HepG2 (cell line): ENCODE measurements at regions not wholly inside any gene's neighbourhood (a gene's known extent, or its start where the extent isn't known, plus 50 kb on each side); places are given as distances from the start of the nearest gene placed in this dataset.

ENCODE experiments used
- ATAC-seq: fragments of 200-7000 bp; cut with Tn5 transposase; 3 replicates; pipeline ENCODE4 v1.9.1; 2020; ENCODE audit warnings: mild to moderate bottlenecking, moderate library complexity
- BruUV-seq: library from RNA; stranded (reverse); fragments of 400-500 nt; replicated peaks from 2 replicates; lab custom pipeline; 2021; lab: Mats Ljungman, UMichigan
- CTCF ChIA-PET: fragments of 300-600 bp; formaldehyde crosslinking; extraction: SDS; loops from one replicate; lab custom pipeline; 2021; ENCODE audit warnings: low total read pairs, inconsistent platforms, low intra/inter-chr PET ratio; lab: Yijun Ruan, JAX
- POLR2A ChIA-PET: fragments of 350-600 bp; sonication (Branson Sonifier 250); formaldehyde crosslinking; loops from one replicate; lab custom pipeline; 2020; ENCODE audit warnings: antibody characterized with exemption, inconsistent platforms; lab: Yijun Ruan, JAX
- DNase-seq: peaks from one replicate; pipeline ENCODE4 v3.0.0-alpha.2; 2015; ENCODE audit warnings: low spot score
- FAIRE-seq: peaks from 3 replicates; lab custom pipeline; 2011; peaks lifted over from hg19 to GRCh38; lab: Jason Lieb, UNC
- H2AFZ ChIP-seq: one replicate; pipeline ENCODE4 v1.6.1; 2011; ENCODE audit warnings: low read length, inconsistent platforms
- H3K27ac ChIP-seq: fragments of 300-600 bp; 3 replicates; pipeline ENCODE4 v1.8.0; 2011; ENCODE audit warnings: mixed run types, mild to moderate bottlenecking, mixed read lengths, low read length, inconsistent platforms; ENCODE audit not compliant: insufficient read depth; ENCODE audit errors: extremely low read length
- H3K27me3 ChIP-seq, 2 experiments: fragments of 200-600 bp in 1 of 2; 2 replicates in 1 of 2; 3 replicates in 1 of 2; pipeline versions ENCODE4 v1.6.0 to v1.8.0; 2011; ENCODE audit warnings: low read length in 2 of 2, mild to moderate bottlenecking in 2 of 2, moderate library complexity in 2 of 2, inconsistent platforms in 1 of 2; ENCODE audit not compliant: insufficient read depth in 2 of 2, control insufficient read depth in 1 of 2
- H3K36me3 ChIP-seq, 2 experiments: fragments of 200-600 bp in 1 of 2; replicated peaks in 1 of 2; 2 replicates in 1 of 2; 3 replicates in 1 of 2; pipeline versions ENCODE4 v1.5.1 to v1.8.0; 2011; ENCODE audit warnings: low read length in 2 of 2, inconsistent platforms in 1 of 2; ENCODE audit not compliant: insufficient read depth in 2 of 2, control insufficient read depth in 1 of 2
- H3K4me1 ChIP-seq: 2 replicates; pipeline ENCODE4 v1.5.1; 2012; ENCODE audit warnings: low read length, inconsistent platforms; ENCODE audit not compliant: insufficient read depth
- H3K4me2 ChIP-seq: 2 replicates; pipeline ENCODE4 v1.6.0; 2011; ENCODE audit warnings: low read depth, low read length, inconsistent platforms
- H3K4me3 ChIP-seq, 3 experiments: fragments of 200-600 bp in 1 of 3; sonication (generic), shearing (Covaris generic) in 1 of 3; replicated peaks in 1 of 3; 2 replicates each; pipeline ENCODE4 v1.5.1; 2011 to 2016; ENCODE audit warnings: low read length in 3 of 3, inconsistent platforms in 2 of 3, low read depth in 2 of 3, mild to moderate bottlenecking in 2 of 3, control low read depth in 1 of 3, mixed read lengths in 1 of 3; ENCODE audit not compliant: insufficient read depth in 1 of 3
- H3K79me2 ChIP-seq: one replicate; pipeline ENCODE4 v1.6.1; 2011; ENCODE audit warnings: low read length, inconsistent platforms; ENCODE audit not compliant: insufficient read depth
- H3K9ac ChIP-seq: 2 replicates; pipeline ENCODE4 v1.6.0; 2011; ENCODE audit warnings: mild to moderate bottlenecking, low read depth, low read length, inconsistent platforms; ENCODE audit not compliant: insufficient read depth
- H3K9me3 ChIP-seq: 2 replicates; pipeline ENCODE4 v1.5.1; 2012; ENCODE audit warnings: mild to moderate bottlenecking, low read length
- H4K20me1 ChIP-seq: 2 replicates; pipeline ENCODE4 v1.6.0; 2011; ENCODE audit warnings: inconsistent platforms, mild to moderate bottlenecking, low read length, moderate library complexity; ENCODE audit not compliant: insufficient read depth
- AGO1 ChIP-seq: fragments of 200-400 bp; formaldehyde crosslinking; IDR thresholded peaks from 2 replicates; pipeline ENCODE4 v1.6.1; 2017; ENCODE audit warnings: mild to moderate bottlenecking, low read depth, low read length, moderate library complexity; ENCODE audit not compliant: poor library complexity, severe bottlenecking
- HNRNPUL1 ChIP-seq: fragments of 200-400 bp; formaldehyde crosslinking; IDR thresholded peaks from 2 replicates; pipeline ENCODE4 v1.6.1; 2017; ENCODE audit warnings: low read depth, mild to moderate bottlenecking, low read length, moderate library complexity
- KLF15 ChIP-seq: sonication (generic); formaldehyde crosslinking; IDR thresholded peaks from 2 replicates; pipeline ENCODE4 v1.8.1; 2023; ENCODE audit warnings: borderline replicate concordance, mild to moderate bottlenecking, inconsistent platforms, missing genetic modification reagents, mixed read lengths
- MEF2D ChIP-seq: sonication (generic); formaldehyde crosslinking; IDR thresholded peaks from 2 replicates; pipeline ENCODE4 v1.5.1; 2020; ENCODE audit warnings: mild to moderate bottlenecking, missing genetic modification reagents
- SRSF1 ChIP-seq: fragments of 200-400 bp; formaldehyde crosslinking; optimal IDR thresholded peaks from 2 replicates; pipeline ENCODE3; 2017; ENCODE audit warnings: mild to moderate bottlenecking, low read depth, low read length, moderate library complexity
- ZFY ChIP-seq: sonication (generic); formaldehyde crosslinking; IDR thresholded peaks from 2 replicates; pipeline ENCODE4 v1.4.0; 2020; ENCODE audit warnings: missing genetic modification reagents
- ZNF10 ChIP-seq: sonication (generic); formaldehyde crosslinking; IDR thresholded peaks from 2 replicates; pipeline ENCODE4 v1.4.0; 2020; ENCODE audit warnings: mild to moderate bottlenecking, low read depth, missing genetic modification reagents, borderline replicate concordance
- ZNF382 ChIP-seq: sonication (generic); formaldehyde crosslinking; IDR thresholded peaks from 2 replicates; pipeline ENCODE4 v1.5.0; 2020; ENCODE audit warnings: missing genetic modification reagents, mild to moderate bottlenecking, borderline replicate concordance
- WGBS: methylation state at CpG from one replicate; pipeline ENCODE4 v1.1.6; 2017; ENCODE audit warnings: low lambda C conversion rate; 5-methylcytosine and 5-hydroxymethylcytosine counted together
- in situ Hi-C: cut with HindIII; loops from 2 replicates; pipeline ENCODE4 v1.10.0; 2017; ENCODE audit warnings: low pct_unique_long_range_greater_than_20kb; ENCODE audit not compliant: extremely low pct_ligation_motif_present
- intact Hi-C: fragments of 100-400 bp; cut with micrococcal nuclease; formaldehyde crosslinking; loops from one replicate; pipeline ENCODE4 v1.10.0; 2022; ENCODE audit not compliant: unreplicated experiment
- TF ChIP-seq, protein P1 (sequence below): sonication (generic); formaldehyde crosslinking; IDR thresholded peaks from 2 replicates; pipeline ENCODE4 v1.5.0; 2020; ENCODE audit warnings: missing genetic modification reagents, mild to moderate bottlenecking, borderline replicate concordance
- TF ChIP-seq, protein P2 (sequence below): IDR thresholded peaks from 2 replicates; pipeline ENCODE4 v1.6.1; 2016; ENCODE audit warnings: mild to moderate bottlenecking
- TF ChIP-seq, protein P3 (sequence below): sonication (generic); formaldehyde crosslinking; IDR thresholded peaks from 2 replicates; pipeline ENCODE4 v1.5.0; 2020; ENCODE audit warnings: missing genetic modification reagents
- TF ChIP-seq, protein P4 (sequence below): sonication (generic); formaldehyde crosslinking; conservative IDR thresholded peaks from 2 replicates; pipeline ENCODE4 v1.4.0; 2020; ENCODE audit warnings: mild to moderate bottlenecking, missing genetic modification reagents, moderate library complexity
- TF ChIP-seq, protein P5 (sequence below): sonication (generic); formaldehyde crosslinking; IDR thresholded peaks from 2 replicates; pipeline ENCODE4 v1.4.0; 2020; ENCODE audit warnings: mild to moderate bottlenecking, missing genetic modification reagents, borderline replicate concordance

GRCh38 chr5:5971203-5971602 lies 407.1 kb downstream of the MED10 start:
- POLR2A ChIA-PET: no interaction called here
- Histone ChIP-seq H2AFZ (no peak overlapping the region), H3K27me3 (no peaks in the 10 kb centered on the region), H4K20me1 (no peaks in the 10 kb centered on the region), H3K9me3 (no peaks in the 10 kb centered on the region), H3K79me2 (no peaks in the 10 kb centered on the region), H3K4me3 (no peak overlapping the region), H3K36me3 (no peaks in the 10 kb centered on the region), H3K9ac (no peak overlapping the region), H3K4me2 (no peak overlapping the region), H3K27ac (no peak overlapping the region), H3K4me1 (no peaks in the 10 kb centered on the region)
- DNase-seq (no peak), FAIRE-seq (no peak), ATAC-seq (no peak)
- 15% methylated on average over 5 of the region's 5 CpGs for WGBS
- in situ Hi-C loops: no loop called here
- CTCF ChIA-PET: no interaction called here
- BruUV-seq: no TSS peak
- intact Hi-C loops: no loop called here
- TF ChIP-seq, protein P1, sequence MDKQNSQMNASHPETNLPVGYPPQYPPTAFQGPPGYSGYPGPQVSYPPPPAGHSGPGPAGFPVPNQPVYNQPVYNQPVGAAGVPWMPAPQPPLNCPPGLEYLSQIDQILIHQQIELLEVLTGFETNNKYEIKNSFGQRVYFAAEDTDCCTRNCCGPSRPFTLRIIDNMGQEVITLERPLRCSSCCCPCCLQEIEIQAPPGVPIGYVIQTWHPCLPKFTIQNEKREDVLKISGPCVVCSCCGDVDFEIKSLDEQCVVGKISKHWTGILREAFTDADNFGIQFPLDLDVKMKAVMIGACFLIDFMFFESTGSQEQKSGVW (CRISPR knock-in tag): no peak
- TF ChIP-seq HNRNPUL1 (no peak), SRSF1 (no peak), AGO1 (no peak), KLF15 (CRISPR knock-in tag) (no peak), ZNF10 (no peak), ZFY (CRISPR knock-in tag) (no peak), ZNF382 (no peak), MEF2D (no peak)
- TF ChIP-seq, protein P2, sequence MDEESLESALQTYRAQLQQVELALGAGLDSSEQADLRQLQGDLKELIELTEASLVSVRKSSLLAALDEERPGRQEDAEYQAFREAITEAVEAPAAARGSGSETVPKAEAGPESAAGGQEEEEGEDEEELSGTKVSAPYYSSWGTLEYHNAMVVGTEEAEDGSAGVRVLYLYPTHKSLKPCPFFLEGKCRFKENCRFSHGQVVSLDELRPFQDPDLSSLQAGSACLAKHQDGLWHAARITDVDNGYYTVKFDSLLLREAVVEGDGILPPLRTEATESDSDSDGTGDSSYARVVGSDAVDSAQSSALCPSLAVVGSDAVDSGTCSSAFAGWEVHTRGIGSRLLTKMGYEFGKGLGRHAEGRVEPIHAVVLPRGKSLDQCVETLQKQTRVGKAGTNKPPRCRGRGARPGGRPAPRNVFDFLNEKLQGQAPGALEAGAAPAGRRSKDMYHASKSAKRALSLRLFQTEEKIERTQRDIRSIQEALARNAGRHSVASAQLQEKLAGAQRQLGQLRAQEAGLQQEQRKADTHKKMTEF (CRISPR knock-in tag): no peak
- TF ChIP-seq, protein P3, sequence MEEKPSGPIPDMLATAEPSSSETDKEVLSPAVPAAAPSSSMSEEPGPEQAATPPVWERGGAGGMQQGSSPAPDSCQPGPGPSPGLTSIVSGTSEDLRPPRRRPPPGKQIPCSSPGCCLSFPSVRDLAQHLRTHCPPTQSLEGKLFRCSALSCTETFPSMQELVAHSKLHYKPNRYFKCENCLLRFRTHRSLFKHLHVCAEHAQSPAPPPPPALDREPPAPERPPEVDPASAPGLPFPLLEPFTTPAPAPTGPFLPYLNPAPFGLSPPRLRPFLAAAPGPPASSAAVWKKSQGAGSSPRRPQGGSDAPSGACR (CRISPR knock-in tag): no peak
- TF ChIP-seq, protein P4, sequence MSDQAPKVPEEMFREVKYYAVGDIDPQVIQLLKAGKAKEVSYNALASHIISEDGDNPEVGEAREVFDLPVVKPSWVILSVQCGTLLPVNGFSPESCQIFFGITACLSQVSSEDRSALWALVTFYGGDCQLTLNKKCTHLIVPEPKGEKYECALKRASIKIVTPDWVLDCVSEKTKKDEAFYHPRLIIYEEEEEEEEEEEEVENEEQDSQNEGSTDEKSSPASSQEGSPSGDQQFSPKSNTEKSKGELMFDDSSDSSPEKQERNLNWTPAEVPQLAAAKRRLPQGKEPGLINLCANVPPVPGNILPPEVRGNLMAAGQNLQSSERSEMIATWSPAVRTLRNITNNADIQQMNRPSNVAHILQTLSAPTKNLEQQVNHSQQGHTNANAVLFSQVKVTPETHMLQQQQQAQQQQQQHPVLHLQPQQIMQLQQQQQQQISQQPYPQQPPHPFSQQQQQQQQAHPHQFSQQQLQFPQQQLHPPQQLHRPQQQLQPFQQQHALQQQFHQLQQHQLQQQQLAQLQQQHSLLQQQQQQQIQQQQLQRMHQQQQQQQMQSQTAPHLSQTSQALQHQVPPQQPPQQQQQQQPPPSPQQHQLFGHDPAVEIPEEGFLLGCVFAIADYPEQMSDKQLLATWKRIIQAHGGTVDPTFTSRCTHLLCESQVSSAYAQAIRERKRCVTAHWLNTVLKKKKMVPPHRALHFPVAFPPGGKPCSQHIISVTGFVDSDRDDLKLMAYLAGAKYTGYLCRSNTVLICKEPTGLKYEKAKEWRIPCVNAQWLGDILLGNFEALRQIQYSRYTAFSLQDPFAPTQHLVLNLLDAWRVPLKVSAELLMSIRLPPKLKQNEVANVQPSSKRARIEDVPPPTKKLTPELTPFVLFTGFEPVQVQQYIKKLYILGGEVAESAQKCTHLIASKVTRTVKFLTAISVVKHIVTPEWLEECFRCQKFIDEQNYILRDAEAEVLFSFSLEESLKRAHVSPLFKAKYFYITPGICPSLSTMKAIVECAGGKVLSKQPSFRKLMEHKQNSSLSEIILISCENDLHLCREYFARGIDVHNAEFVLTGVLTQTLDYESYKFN (CRISPR knock-in tag): no peak
- TF ChIP-seq, protein P5, sequence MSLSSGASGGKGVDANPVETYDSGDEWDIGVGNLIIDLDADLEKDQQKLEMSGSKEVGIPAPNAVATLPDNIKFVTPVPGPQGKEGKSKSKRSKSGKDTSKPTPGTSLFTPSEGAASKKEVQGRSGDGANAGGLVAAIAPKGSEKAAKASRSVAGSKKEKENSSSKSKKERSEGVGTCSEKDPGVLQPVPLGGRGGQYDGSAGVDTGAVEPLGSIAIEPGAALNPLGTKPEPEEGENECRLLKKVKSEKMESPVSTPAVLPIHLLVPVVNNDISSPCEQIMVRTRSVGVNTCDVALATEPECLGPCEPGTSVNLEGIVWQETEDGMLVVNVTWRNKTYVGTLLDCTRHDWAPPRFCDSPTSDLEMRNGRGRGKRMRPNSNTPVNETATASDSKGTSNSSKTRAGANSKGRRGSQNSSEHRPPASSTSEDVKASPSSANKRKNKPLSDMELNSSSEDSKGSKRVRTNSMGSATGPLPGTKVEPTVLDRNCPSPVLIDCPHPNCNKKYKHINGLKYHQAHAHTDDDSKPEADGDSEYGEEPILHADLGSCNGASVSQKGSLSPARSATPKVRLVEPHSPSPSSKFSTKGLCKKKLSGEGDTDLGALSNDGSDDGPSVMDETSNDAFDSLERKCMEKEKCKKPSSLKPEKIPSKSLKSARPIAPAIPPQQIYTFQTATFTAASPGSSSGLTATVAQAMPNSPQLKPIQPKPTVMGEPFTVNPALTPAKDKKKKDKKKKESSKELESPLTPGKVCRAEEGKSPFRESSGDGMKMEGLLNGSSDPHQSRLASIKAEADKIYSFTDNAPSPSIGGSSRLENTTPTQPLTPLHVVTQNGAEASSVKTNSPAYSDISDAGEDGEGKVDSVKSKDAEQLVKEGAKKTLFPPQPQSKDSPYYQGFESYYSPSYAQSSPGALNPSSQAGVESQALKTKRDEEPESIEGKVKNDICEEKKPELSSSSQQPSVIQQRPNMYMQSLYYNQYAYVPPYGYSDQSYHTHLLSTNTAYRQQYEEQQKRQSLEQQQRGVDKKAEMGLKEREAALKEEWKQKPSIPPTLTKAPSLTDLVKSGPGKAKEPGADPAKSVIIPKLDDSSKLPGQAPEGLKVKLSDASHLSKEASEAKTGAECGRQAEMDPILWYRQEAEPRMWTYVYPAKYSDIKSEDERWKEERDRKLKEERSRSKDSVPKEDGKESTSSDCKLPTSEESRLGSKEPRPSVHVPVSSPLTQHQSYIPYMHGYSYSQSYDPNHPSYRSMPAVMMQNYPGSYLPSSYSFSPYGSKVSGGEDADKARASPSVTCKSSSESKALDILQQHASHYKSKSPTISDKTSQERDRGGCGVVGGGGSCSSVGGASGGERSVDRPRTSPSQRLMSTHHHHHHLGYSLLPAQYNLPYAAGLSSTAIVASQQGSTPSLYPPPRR (CRISPR knock-in tag): no peak
